Neural progenitor cell (in vitro differentiated cells): ENCODE measurements at regions not wholly inside any gene's neighbourhood (a gene's known extent, or its start where the extent isn't known, plus 50 kb on each side); places are given as distances from the start of the nearest gene placed in this dataset.
"Not testable (repeated sequence)": the region's sequence is repeated elsewhere in the genome, so short reads cannot be mapped to it uniquely, and the experiment has no call there.

Experiments used
- DNase-seq: peaks from one replicate; pipeline ENCODE4 v3.0.0-alpha.2; 2016; ENCODE audit warnings: low spot score
- H2AFZ ChIP-seq: fragments of 200-600 bp; sonication (generic); replicated peaks from 2 replicates; pipeline ENCODE4 v1.6.1; 2016; ENCODE audit warnings: antibody characterized with exemption
- H3F3A ChIP-seq: fragments of 200-600 bp; sonication (generic); 2 replicates; pipeline ENCODE4 v1.6.1; 2016; ENCODE audit warnings: antibody characterized with exemption, low read depth
- H3K27ac ChIP-seq: fragments of 200-600 bp; sonication (generic); 2 replicates; pipeline ENCODE4 v1.5.1; 2016; ENCODE audit warnings: mild to moderate bottlenecking
- H3K27me3 ChIP-seq: fragments of 200-600 bp; sonication (generic); 2 replicates; pipeline ENCODE4 v1.6.1; 2016; ENCODE audit warnings: mild to moderate bottlenecking, moderate library complexity
- H3K36me3 ChIP-seq: fragments of 200-600 bp; sonication (generic); 2 replicates; pipeline ENCODE4 v1.5.1; 2016
- H3K4me1 ChIP-seq: fragments of 200-600 bp; sonication (generic); 2 replicates; pipeline ENCODE4 v1.6.1; 2016; ENCODE audit warnings: mixed run types
- H3K4me2 ChIP-seq: fragments of 200-600 bp; sonication (generic); 2 replicates; pipeline ENCODE4 v1.6.1; 2016
- H3K4me3 ChIP-seq: fragments of 200-600 bp; sonication (generic); 2 replicates; pipeline ENCODE4 v1.5.1; 2016
- H3K79me2 ChIP-seq: fragments of 200-600 bp; sonication (generic); 2 replicates; pipeline ENCODE4 v1.6.1; 2016; ENCODE audit warnings: low read depth
- H3K9ac ChIP-seq: fragments of 200-600 bp; sonication (generic); 2 replicates; pipeline ENCODE4 v1.6.1; 2016
- H3K9me3 ChIP-seq: fragments of 200-600 bp; sonication (generic); 2 replicates; pipeline ENCODE4 v1.5.1; 2016; ENCODE audit warnings: low read depth
- H4K20me1 ChIP-seq: fragments of 200-600 bp; sonication (generic); 2 replicates; pipeline ENCODE4 v1.6.1; 2016; ENCODE audit warnings: low read depth
- H3K27ac Mint-ChIP-seq: 3 replicates; pipeline ENCODE4 v1.8.0; 2021; ENCODE audit warnings: mixed read lengths
- H3K27me3 Mint-ChIP-seq: 2 replicates; pipeline ENCODE4 v1.8.0; 2022; ENCODE audit warnings: low read depth, mild to moderate bottlenecking, inconsistent platforms, moderate library complexity, mixed read lengths; ENCODE audit not compliant: insufficient read depth
- H3K36me3 Mint-ChIP-seq: 3 replicates; pipeline ENCODE4 v1.8.0; 2021; ENCODE audit warnings: mixed read lengths
- H3K4me1 Mint-ChIP-seq: 3 replicates; pipeline ENCODE4 v1.8.0; 2021; ENCODE audit warnings: mixed read lengths
- H3K4me3 Mint-ChIP-seq: 3 replicates; pipeline ENCODE4 v1.8.0; 2021; ENCODE audit warnings: mild to moderate bottlenecking, moderate library complexity, mixed read lengths
- H3K9me3 Mint-ChIP-seq: 3 replicates; pipeline ENCODE4 v1.8.0; 2020; ENCODE audit warnings: mixed read lengths
- CTCF ChIP-seq: fragments of 200-600 bp; sonication (generic); IDR thresholded peaks from 2 replicates; pipeline ENCODE4 v1.5.1; 2017; ENCODE audit warnings: antibody characterized with exemption, mild to moderate bottlenecking
- EZH2 ChIP-seq: fragments of 200-600 bp; sonication (generic); IDR thresholded peaks from 2 replicates; pipeline ENCODE4 v1.6.1; 2017; ENCODE audit warnings: antibody characterized with exemption, mild to moderate bottlenecking, moderate library complexity
- EZH2phosphoT487 ChIP-seq: fragments of 200-600 bp; sonication (generic); IDR thresholded peaks from 2 replicates; pipeline ENCODE4 v1.6.1; 2017; ENCODE audit warnings: antibody characterized with exemption

GRCh38 chr12:93234641-93235040 is 143.1 kb upstream of the NUDT4 start:
- peaks cover 4% of the 10 kb centered on the region for H3K27me3 Mint-ChIP-seq
- Histone ChIP-seq H3F3A (no peaks in the 10 kb centered on the region), H3K79me2 (no peaks in the 10 kb centered on the region), H3K4me1 (no peaks in the 10 kb centered on the region), H3K4me3 (no peak overlapping the region), H3K36me3 (no peaks in the 10 kb centered on the region), H3K27ac (no peak overlapping the region), H4K20me1 (no peaks in the 10 kb centered on the region), H3K27me3 (no peaks in the 10 kb centered on the region), H2AFZ (no peak overlapping the region), H3K9me3 (no peaks in the 10 kb centered on the region), H3K9ac (no peak overlapping the region), H3K4me2 (no peak overlapping the region)
- no peak overlapping the region for H3K4me3 Mint-ChIP-seq
- H3K36me3 Mint-ChIP-seq = no peaks in the 10 kb centered on the region
- no peak overlapping the region for H3K27ac Mint-ChIP-seq
- H3K9me3 Mint-ChIP-seq = peaks cover 20% of the 10 kb centered on the region
- H3K4me1 Mint-ChIP-seq = no peaks in the 10 kb centered on the region
- TF ChIP-seq EZH2 = no peak
- no peak for TF ChIP-seq EZH2phosphoT487
- no peak for TF ChIP-seq CTCF
- no peak for DNase-seq

- H2AFZ ChIP-seq = no peak overlapping the region
- no peaks in the 10 kb centered on the region for H3K36me3 ChIP-seq
- no peak for TF ChIP-seq EZH2
- no peak for TF ChIP-seq CTCF
- no peak for TF ChIP-seq EZH2phosphoT487
- DNase-seq = no peak
- no peaks in the 10 kb centered on the region for H3K4me1 Mint-ChIP-seq
- H3K27ac Mint-ChIP-seq = no peak overlapping the region
- H3K4me3 ChIP-seq = no peak overlapping the region
- no peaks in the 10 kb centered on the region for H3K4me1 ChIP-seq
- no peak overlapping the region for H3K9ac ChIP-seq
- peaks cover 4% of the 10 kb centered on the region for H3K27me3 Mint-ChIP-seq
- no peaks in the 10 kb centered on the region for H3K9me3 ChIP-seq
- H3K4me3 Mint-ChIP-seq = no peak overlapping the region
- no peaks in the 10 kb centered on the region for H3F3A ChIP-seq
- no peaks in the 10 kb centered on the region for H3K79me2 ChIP-seq
- no peaks in the 10 kb centered on the region for H4K20me1 ChIP-seq
- peaks cover 23% of the 10 kb centered on the region for H3K9me3 Mint-ChIP-seq
- H3K27ac ChIP-seq = no peak overlapping the region
- no peak overlapping the region for H3K4me2 ChIP-seq
- H3K27me3 ChIP-seq = no peaks in the 10 kb centered on the region
- no peaks in the 10 kb centered on the region for H3K36me3 Mint-ChIP-seq
Measured at GRCh38 chr12:93235881-93236280, 141.8 kb upstream of the NUDT4 start.

GRCh38 chr12:93237235-93237915 is 140.3 kb upstream of the NUDT4 start:
- H3K27ac ChIP-seq = no peak overlapping the region
- H3K27me3 ChIP-seq = no peaks in the 10 kb centered on the region
- H3K9me3 ChIP-seq = no peaks in the 10 kb centered on the region
- Mint-ChIP-seq H3K27me3 (peaks cover 4% of the 10 kb centered on the region), H3K27ac (no peak overlapping the region), H3K4me3 (no peak overlapping the region), H3K36me3 (no peaks in the 10 kb centered on the region), H3K9me3 (peaks cover 20% of the 10 kb centered on the region), H3K4me1 (no peaks in the 10 kb centered on the region)
- no peaks in the 10 kb centered on the region for H3K4me1 ChIP-seq
- H3F3A ChIP-seq = no peaks in the 10 kb centered on the region
- no peak overlapping the region for H3K4me2 ChIP-seq
- no peaks in the 10 kb centered on the region for H3K79me2 ChIP-seq
- H4K20me1 ChIP-seq = no peaks in the 10 kb centered on the region
- TF ChIP-seq EZH2phosphoT487 (no peak), CTCF (no peak), EZH2 (no peak)
- DNase-seq = no peak
- H3K9ac ChIP-seq = no peak overlapping the region
- no peaks in the 10 kb centered on the region for H3K36me3 ChIP-seq
- no peak overlapping the region for H3K4me3 ChIP-seq
- no peak overlapping the region for H2AFZ ChIP-seq

- not testable (repeated sequence) for H3K4me1 Mint-ChIP-seq, H3K27ac ChIP-seq, H3K36me3 Mint-ChIP-seq, H3K9ac ChIP-seq, H3K4me2 ChIP-seq, H3K36me3 ChIP-seq, H3K4me1 ChIP-seq, H3K4me3 Mint-ChIP-seq, H3K27me3 ChIP-seq, H4K20me1 ChIP-seq, DNase-seq, H3K79me2 ChIP-seq, H2AFZ ChIP-seq, H3F3A ChIP-seq, H3K4me3 ChIP-seq, H3K27ac Mint-ChIP-seq, H3K27me3 Mint-ChIP-seq, H3K9me3 ChIP-seq
- H3K9me3 Mint-ChIP-seq = peaks cover 20% of the 10 kb centered on the region
Measured at GRCh38 chr12:93238512-93239262, 139.0 kb upstream of the NUDT4 start.

GRCh38 chr12:93239789-93240188 is 137.9 kb upstream of the NUDT4 start:
- H3K36me3 ChIP-seq, H4K20me1 ChIP-seq, H2AFZ ChIP-seq, H3F3A ChIP-seq, H3K27ac ChIP-seq, H3K4me1 ChIP-seq, H3K27me3 ChIP-seq, H3K4me1 Mint-ChIP-seq, H3K9ac ChIP-seq, H3K4me3 ChIP-seq, H3K27me3 Mint-ChIP-seq, DNase-seq, H3K27ac Mint-ChIP-seq, H3K9me3 ChIP-seq, H3K36me3 Mint-ChIP-seq, H3K4me3 Mint-ChIP-seq, H3K79me2 ChIP-seq, H3K4me2 ChIP-seq: not testable (repeated sequence)
- peaks cover 20% of the 10 kb centered on the region for H3K9me3 Mint-ChIP-seq
